ENCODE measurements at regions not wholly inside any gene's neighbourhood (a gene's known extent, or its start where the extent isn't known, plus 50 kb on each side); places are given as distances from the start of the nearest gene placed in this dataset.

DNA sequence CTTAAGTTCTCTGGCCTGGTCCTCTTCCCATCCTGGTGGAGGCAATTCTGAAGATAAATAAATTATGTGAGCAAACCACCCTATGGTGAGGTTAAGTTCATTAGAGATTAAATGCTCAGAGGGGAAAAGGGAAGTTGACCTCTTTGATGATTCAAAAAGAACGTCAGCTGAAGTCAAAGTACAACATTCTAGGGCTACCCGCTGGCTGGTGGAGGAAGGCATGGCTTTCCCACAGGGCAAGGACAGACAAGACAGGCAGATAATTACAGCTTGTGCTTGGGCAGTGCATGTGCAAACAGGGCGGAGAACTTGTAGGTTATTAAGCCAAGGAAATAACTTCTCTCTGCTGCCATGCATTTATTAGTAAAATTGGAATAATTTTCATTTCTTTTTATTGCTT is 91.0 kb upstream of the SLC24A3 start:
- no peaks in the 10 kb centered on the region for H3K36me3 ChIP-seq
- WGBS, 4 donors: 80 to 86% (median 84%) methylated on average over 3 of the region's 3 CpGs
- no peaks in the 10 kb centered on the region for H3K9me3 ChIP-seq
- H3K27me3 ChIP-seq: no peaks in the 10 kb centered on the region
- no peak for TF ChIP-seq CTCF (IDR thresholded peaks at IDR 0.05)
- TF ChIP-seq POLR2A (IDR thresholded peaks at IDR 0.05): no peak
- ATAC-seq (no peak), DNase-seq (no peak)
- intact Hi-C loops (cut with DNase I): no loop called here
- H3K27ac ChIP-seq: no peak overlapping the region
- no peak overlapping the region for H3K4me3 ChIP-seq
- no peaks in the 10 kb centered on the region for H3K4me1 ChIP-seq

GRCh38 chr20:19121916-19122315 is 90.5 kb upstream of the SLC24A3 start:
- ATAC-seq (no peak), DNase-seq (no peak)
- TF ChIP-seq POLR2A (IDR thresholded peaks at IDR 0.05) (no peak), CTCF (IDR thresholded peaks at IDR 0.05) (no peak)
- H3K9me3 ChIP-seq: no peaks in the 10 kb centered on the region
- no peaks in the 10 kb centered on the region for H3K36me3 ChIP-seq
- H3K4me1 ChIP-seq: no peaks in the 10 kb centered on the region
- no peaks in the 10 kb centered on the region for H3K27me3 ChIP-seq
- no peak overlapping the region for H3K27ac ChIP-seq
- H3K4me3 ChIP-seq: no peak overlapping the region
- intact Hi-C loops (cut with DNase I): no loop called here

DNA sequence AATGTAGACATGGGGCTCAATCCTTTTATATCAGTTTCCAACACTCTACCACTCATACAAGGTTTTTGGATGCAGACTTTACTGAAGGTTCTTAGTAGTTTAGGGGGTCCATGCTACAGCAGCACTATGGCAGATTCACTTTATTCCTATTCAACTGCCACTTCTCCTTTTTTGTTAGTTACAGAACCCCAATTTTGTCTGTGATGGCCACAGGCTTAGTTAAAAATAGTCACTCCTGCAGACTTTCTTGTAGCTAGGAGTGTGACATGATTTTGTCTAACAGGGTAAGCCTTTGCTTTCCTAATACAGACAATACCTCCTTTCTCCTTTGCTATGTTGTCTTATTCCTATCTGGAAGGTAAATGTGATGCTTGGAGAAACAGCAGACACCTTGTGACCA is 90.0 kb upstream of the SLC24A3 start:
- H3K27ac ChIP-seq: no peak overlapping the region
- ATAC-seq (no peak), DNase-seq (no peak)
- no peaks in the 10 kb centered on the region for H3K36me3 ChIP-seq
- no peak overlapping the region for H3K4me3 ChIP-seq
- no peaks in the 10 kb centered on the region for H3K9me3 ChIP-seq
- intact Hi-C loops (cut with DNase I): no loop called here
- TF ChIP-seq POLR2A (IDR thresholded peaks at IDR 0.05) (no peak), CTCF (IDR thresholded peaks at IDR 0.05) (no peak)
- no peaks in the 10 kb centered on the region for H3K4me1 ChIP-seq
- H3K27me3 ChIP-seq: no peaks in the 10 kb centered on the region

- H3K4me3 ChIP-seq: no peak overlapping the region
- H3K36me3 ChIP-seq: no peaks in the 10 kb centered on the region
- TF ChIP-seq CTCF (IDR thresholded peaks at IDR 0.05) (no peak), POLR2A (IDR thresholded peaks at IDR 0.05) (no peak)
- H3K27me3 ChIP-seq: no peaks in the 10 kb centered on the region
- intact Hi-C loops (cut with DNase I): no loop called here
- DNase-seq (no peak), ATAC-seq (no peak)
- WGBS, 4 donors: 43 to 69% (median 51%) methylated on average over 1 of the region's 1 CpG
- no peaks in the 10 kb centered on the region for H3K9me3 ChIP-seq
- H3K27ac ChIP-seq: no peak overlapping the region
- H3K4me1 ChIP-seq: no peaks in the 10 kb centered on the region
These were observed 86.9 kb upstream of the SLC24A3 start for GRCh38 chr20:19125508-19125907.

All from heart left ventricle (tissue), 16 donors.